Endothelial cell of umbilical vein (primary cell): ENCODE measurements at regions not wholly inside any gene's neighbourhood (a gene's known extent, or its start where the extent isn't known, plus 50 kb on each side); places are given as distances from the start of the nearest gene placed in this dataset.

ENCODE experiments used
- JUN ChIP-seq: IDR thresholded peaks from 2 replicates; pipeline ENCODE4 v1.6.1; 2011; ENCODE audit warnings: borderline replicate concordance, low read depth; ENCODE audit not compliant: insufficient read length, insufficient read depth
- POLR2A ChIP-seq: IDR thresholded peaks from 2 replicates; pipeline ENCODE4 v1.6.1; 2012; ENCODE audit warnings: low read depth, mild to moderate bottlenecking, control low read depth, low read length
- POLR2AphosphoS5 ChIP-seq: IDR thresholded peaks from 2 replicates; pipeline ENCODE4 v1.6.1; 2012; ENCODE audit warnings: low read depth, mild to moderate bottlenecking, control low read depth, low read length, moderate library complexity; ENCODE audit not compliant: insufficient read depth
- TF ChIP-seq, protein P1 (sequence below), 2 donors: IDR thresholded peaks; 1 replicate in 1 of 2; 2 replicates in 1 of 2; pipeline ENCODE4 v1.5.1; 2011; ENCODE audit warnings: low read length in 2 of 2, mild to moderate bottlenecking in 2 of 2, moderate library complexity in 2 of 2, control low read depth in 1 of 2, inconsistent platforms in 1 of 2, low read depth in 1 of 2; ENCODE audit not compliant: insufficient read depth in 1 of 2; ENCODE audit errors: extremely low read depth in 1 of 2
- TF ChIP-seq, protein P2 (sequence below): IDR thresholded peaks from 2 replicates; pipeline ENCODE4 v1.6.1; 2011; ENCODE audit not compliant: insufficient read depth, insufficient read length

DNA sequence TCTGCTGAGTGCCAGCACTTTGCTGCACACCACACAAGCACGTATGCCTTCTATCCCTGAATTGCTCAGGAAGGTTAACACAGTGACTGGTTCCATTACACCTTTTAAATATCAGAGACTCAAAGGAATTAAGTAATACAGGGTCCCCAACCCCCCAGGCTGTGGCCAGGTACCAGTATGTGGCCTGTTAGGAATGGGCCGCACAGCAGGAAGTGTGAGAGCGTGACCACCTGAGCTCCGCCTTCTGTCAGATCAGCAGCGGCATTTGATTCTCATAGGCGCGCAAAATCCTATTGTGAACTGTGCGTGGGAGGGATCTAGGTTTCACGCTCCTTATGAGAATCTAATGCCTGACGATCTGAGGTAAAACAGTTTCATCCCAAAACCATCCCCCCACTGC lies 194.5 kb downstream of the FOXO1 start:
- TF ChIP-seq, protein P1, sequence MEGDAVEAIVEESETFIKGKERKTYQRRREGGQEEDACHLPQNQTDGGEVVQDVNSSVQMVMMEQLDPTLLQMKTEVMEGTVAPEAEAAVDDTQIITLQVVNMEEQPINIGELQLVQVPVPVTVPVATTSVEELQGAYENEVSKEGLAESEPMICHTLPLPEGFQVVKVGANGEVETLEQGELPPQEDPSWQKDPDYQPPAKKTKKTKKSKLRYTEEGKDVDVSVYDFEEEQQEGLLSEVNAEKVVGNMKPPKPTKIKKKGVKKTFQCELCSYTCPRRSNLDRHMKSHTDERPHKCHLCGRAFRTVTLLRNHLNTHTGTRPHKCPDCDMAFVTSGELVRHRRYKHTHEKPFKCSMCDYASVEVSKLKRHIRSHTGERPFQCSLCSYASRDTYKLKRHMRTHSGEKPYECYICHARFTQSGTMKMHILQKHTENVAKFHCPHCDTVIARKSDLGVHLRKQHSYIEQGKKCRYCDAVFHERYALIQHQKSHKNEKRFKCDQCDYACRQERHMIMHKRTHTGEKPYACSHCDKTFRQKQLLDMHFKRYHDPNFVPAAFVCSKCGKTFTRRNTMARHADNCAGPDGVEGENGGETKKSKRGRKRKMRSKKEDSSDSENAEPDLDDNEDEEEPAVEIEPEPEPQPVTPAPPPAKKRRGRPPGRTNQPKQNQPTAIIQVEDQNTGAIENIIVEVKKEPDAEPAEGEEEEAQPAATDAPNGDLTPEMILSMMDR (IDR thresholded peaks at IDR 0.05; ENCODE audit: extremely low read depth in 1 of 2, insufficient read depth in 1 of 2, low read depth in 1 of 2, low read length in 2 of 2): no peak
- TF ChIP-seq POLR2AphosphoS5: no peak
- no peak for TF ChIP-seq POLR2A
- TF ChIP-seq, protein P2, sequence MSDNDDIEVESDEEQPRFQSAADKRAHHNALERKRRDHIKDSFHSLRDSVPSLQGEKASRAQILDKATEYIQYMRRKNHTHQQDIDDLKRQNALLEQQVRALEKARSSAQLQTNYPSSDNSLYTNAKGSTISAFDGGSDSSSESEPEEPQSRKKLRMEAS: no peak
- no peak for TF ChIP-seq JUN
